GM19372 (cell line): ENCODE measurements at regions not wholly inside any gene's neighbourhood (a gene's known extent, or its start where the extent isn't known, plus 50 kb on each side); places are given as distances from the start of the nearest gene placed in this dataset.
"Not testable (repeated sequence)": the region's sequence is repeated elsewhere in the genome, so short reads cannot be mapped to it uniquely, and the experiment has no call there.

ENCODE experiments used
- ATAC-seq: cut with Tn5 transposase; IDR thresholded peaks from one replicate; pipeline ENCODE4 v1.9.1; 2021; ENCODE audit warnings: mild to moderate bottlenecking, low read depth, moderate library complexity; ENCODE audit not compliant: unreplicated experiment

DNA sequence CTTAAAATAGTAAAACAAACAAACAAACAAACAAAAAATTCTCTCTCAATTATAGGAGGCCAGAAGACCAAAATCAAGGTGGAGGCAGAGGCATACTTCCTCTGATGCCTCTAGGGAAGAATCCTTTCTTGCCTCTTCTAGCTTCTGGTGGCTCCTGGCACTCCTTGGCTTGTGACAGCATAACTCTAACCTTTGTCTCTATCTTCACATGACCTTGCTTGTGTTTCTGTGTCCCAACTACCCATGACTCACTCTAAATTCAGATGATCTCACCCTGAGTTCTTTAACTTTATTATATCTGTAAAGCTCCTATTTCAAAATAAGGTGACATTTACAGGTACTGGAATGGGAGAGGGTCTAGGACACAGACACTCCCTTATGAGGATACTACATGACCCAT lies 88.3 kb upstream of the ANTXRL start:
- no peak for ATAC-seq

DNA sequence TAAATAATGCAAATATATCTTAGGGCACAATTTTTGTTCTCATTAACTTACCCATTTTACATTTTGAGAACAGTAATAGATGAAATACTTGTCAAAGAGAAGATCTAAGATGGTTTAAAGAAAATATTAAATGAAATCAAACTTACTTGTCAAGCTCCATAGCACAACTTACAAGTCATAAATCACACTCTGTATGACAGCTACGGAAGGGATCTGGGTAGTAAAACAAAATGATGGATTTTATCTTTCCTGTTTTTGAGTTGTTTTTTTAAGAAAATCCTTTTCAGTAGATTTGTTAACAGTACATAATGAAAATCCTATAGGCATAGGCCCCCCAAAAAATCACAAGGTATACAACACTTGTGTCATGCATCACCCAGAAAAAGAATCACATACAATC lies 84.4 kb upstream of the ANTXRL start:
- ATAC-seq, result not testable (repeated sequence)

DNA sequence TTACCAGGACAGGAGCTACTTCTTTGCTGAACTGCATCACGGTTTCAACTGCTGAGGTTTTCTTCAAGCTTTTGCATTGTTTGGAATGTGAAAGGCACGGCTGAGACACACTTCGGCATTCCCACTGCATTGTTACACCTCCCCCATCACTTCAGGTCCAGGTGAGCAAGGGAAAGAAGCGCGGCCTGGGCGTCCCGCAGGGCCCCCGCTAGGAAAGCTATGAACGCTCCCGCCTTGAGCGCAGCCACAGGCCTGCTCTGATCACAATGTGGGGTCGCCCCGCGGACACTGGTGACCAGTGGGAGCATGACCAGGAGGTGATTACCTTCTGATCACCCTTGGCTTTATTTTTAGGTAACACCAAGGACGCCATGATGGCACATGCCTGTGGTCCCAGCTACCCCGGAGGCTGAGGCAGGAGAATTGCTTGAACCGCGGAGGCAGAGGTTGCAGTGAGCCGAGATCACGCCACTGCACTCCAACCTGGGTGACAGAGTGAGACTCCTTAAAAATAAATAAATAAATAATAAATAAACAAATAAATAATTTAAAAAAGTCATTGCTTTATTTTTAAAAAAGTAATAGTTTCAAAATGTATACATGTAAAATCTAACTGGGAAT lies 82.2 kb upstream of the ANTXRL start:
- ATAC-seq, result not testable (repeated sequence)

DNA sequence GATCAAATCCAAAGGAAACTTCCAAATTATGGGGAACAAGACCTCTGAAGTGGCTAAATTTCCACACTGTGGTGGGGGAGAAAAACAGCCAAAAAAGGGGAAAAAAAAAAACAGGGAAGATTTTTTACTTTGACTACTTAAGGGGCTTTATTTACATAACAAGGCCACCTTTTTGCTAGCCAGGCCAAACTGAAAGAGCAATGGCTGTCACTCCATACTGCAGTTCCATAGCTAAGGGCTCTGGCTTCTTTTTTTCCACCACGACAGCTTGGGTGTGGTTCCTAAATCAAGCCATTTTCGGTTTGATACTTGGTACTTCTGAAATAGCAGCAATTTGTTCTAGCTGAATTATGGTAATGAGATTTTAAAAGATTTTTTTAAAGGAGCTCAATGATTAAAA lies 76.4 kb upstream of the ANTXRL start:
- ATAC-seq, result not testable (repeated sequence)

DNA sequence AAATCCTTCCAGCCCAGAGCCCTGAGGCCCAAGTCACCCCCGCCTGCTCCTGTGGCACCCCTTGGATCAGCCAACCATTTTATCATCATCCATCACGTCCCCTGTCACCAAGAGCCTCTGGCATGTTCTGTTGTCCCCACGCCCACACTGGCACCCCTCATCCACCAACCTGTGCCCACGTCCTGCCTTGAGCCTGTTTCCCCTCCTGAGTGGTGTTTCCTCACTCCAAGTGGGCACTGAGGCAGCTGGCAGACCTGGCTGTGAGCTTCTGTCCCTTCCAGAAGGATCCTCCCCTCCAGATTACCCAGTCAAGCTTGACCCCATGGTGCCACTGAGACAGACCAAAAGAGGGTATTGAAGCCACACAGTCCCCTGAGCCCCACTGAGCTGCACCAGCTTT lies 71.4 kb upstream of the ANTXRL start:
- no peak for ATAC-seq

DNA sequence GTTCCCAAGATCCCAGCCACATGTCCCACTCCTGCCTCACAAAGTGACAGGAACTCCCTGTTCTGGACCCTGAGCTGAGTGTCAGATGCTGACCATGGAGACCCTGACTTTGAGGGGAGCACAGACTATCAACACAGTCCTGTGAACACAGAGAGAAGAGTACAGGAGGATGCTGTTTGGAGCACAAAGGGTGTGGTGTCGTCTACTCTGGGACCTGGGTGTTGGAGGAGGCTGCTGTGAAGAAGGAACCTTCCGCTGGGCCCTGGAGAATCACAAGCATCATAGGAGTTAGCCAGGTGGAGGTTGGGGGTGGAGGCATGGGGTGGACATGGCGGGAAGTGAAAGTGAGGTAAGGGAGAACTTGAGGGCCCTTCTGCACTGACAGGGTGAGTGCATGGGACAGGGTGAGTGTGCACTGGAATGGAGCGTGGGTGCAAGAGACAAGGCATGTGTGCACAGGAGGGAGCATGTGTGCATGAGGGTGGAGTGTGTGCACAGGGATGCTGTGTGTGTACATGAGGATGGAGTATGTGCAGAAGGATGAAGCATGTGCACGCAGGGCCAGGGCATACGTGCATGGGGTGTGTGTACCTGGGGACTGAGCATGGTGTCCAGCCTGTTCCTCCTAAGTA lies 70.7 kb upstream of the ANTXRL start:
- no peak for ATAC-seq

DNA sequence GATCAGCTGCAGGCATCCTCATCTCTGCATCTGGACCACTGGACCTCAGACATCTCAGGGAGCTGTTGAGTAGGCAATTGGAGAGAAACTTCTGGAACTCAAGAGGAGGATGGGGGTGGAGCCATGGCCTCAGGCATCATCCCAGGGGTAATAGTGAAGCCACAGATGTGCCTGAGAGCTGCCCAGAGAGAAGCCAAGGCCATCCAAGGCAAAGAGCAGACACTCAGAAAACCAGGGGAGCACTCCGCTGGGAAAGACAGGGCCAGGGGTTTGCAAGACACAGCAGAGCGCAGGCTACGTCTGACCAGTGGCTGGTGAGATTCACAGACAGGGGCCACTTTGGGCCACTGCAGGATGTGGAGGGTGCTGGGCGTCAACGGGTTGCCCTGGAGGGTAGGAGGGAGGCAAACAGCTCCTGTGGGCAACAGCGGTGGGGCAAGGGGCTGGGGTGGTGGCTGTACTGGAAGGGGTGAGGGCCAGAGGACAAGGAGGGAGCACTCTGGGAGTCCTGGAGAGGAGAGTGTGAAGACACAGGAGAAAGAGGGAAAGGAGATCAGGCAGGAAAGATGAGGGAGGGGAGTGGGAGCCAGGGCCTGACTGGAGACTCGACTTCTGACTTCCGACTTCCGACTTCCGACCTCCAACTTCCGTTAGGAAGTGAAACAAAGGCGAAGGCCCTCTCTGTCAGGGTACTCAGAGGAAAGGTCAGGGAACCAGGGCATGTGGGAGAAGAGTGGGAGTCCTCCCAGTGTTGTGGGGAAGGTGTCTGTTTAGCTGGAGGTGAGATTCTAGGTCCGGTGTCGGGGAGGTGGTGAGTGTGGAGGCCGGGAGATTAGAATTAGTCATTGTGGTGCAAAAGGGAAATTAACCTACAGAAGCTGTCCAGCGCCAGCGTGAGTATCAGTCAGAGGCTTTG lies 69.7 kb upstream of the ANTXRL start:
- ATAC-seq, result no peak

DNA sequence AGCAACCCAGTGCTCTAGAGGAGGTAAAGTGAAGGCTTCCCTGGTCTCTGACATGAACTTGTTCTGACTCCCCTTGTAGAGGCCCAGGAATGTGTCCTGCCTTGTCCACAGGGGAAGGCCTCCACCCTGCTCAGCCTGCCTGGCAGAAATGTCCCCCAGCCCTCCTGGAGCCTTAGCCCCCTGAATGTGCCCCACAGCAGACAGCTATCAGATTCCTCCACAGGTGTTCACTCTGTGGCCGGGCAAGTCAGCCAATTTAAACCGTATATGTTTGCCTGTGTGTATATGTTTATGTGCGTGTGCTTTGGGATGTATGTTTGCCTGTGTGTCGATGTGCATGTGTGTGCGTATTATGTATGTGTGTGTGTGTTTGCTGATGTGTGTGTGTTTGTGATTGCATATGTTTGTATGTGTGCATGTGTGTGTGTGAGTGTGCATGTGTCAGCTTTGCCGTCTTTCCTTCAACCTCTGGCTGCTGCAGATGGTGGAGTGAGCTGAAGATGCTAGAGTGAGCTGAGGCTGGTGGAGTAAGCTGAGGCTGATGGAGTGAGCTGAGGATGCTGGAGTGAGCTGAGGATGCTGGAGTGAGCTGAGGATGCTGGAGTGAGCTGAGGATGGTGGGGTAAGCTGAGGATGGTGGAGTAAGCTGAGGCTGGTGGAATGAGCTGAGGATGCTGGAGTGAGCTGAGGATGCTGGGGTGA lies 68.9 kb upstream of the ANTXRL start:
- no peak for ATAC-seq

DNA sequence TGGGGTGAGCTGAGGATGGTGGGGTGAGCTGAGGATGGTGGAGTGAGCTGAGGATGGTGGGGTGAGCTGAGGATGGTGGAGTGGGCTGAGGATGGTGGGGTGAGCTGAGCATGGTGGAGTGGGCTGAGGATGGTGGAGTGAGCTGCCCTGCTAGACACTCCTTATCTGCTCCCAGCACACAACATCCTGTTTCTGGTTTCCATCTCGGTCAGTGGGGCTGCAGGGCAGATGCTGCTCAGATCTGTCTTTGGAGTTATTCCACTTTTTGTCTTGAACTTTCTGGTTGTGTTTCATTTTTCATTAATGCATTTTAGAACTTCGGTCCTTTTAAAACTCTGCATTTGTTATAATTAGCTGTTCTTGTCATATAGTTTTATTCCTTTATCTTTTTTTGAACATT lies 67.9 kb upstream of the ANTXRL start:
- no peak for ATAC-seq

DNA sequence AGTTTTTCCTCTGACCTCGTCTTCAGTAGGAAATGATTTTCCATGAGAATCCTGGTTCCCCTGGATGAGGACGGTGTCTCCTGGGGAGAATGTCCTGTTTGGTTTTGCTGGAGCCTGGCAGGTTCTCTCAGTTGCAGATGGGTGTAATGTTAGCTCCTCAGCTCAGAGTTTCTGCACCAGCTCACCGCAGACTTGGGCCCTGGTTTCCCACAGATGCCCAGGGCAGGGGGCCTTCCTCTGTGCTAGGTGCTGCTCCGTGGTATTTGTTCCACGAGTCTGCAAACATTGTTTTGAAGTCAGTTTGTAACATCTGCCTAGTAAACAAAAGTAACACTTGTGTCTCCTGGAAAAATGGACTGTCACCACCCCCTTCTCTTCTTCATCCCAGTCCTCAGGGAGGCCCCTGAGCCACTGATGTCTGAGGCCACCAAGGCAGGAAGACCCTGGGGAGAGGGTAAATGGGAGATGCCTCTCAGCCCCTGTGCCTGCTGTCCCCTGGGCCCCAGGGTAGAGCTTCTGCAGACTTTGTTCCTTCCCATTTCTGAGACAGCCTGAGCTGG lies 67.3 kb upstream of the ANTXRL start:
- ATAC-seq, result not testable (repeated sequence)

DNA sequence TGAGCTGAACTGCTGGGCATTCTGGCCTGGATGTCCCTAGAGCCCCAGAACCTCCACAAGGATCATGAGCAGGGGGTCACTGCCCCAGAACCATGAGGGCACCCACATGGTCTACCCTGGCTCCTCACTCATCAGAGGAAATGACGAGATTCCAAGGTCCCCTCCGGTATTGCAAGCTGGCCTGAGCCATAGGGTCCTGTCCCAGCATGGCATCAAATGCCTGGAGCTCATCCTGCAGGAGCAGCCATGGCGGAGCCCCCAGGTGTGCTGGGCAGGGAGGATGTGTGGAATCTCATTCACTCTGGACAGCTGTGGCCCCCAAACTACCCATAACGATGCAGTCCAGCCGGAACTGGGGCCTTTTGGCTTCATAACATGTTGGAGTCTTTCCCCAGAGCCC lies 66.6 kb upstream of the ANTXRL start:
- no peak for ATAC-seq

DNA sequence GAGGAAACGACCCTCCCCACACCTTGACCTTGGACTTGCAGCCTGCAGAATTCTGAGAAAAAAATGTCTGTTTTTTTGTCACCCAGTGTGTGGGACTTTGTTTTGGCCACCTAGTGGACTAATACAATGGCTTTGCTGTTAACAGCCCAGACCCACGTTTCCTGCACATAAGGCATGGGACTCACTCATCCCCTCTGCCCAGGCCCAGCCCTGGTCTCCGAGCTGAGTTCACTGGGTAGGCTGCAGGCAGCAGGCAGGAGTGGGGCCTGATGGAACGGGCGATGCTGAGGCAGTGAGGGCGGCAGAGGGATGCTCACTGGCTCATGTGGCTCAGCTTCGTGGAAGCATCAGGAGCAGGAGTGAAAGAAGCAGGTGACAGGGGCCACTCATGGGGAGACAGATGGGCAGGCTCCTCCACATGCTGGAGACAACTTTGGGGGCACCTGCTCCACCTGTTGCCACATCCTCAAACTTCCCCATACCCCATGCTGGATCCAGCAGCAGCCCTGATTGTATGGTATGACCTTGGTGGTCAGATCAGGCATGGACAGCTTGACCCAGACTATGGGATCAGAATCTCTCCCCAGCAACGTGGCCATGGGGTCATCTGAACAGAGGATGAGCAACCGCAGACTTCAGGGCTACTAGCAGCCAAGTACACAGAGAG lies 65.8 kb upstream of the ANTXRL start:
- no peak for ATAC-seq

DNA sequence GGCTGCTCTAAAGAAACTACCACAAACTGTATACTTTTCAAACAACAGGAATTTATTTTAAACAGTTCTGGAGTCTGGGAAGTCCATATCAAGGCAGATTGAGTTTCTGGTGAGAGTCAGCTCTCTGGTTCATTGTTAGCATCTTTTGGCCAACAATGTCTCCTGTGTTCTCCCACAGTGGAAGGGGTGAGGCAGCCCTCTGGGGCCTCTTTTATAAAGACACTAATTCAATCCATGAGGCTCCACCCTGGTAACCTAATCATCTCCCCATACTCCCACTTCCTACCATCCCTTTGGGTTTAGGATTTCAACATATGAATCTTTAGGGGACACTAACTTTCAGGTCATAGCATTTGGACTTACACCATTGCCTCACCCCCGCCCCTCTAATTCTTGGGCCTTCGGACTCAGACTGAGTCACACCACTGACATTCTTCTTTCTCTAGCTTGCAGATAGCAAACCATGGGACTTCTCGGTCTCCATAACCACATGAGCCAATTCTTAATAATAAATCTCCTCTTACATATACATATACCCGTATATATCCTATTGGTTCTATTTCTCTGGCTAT lies 64.3 kb upstream of the ANTXRL start:
- no peak for ATAC-seq

DNA sequence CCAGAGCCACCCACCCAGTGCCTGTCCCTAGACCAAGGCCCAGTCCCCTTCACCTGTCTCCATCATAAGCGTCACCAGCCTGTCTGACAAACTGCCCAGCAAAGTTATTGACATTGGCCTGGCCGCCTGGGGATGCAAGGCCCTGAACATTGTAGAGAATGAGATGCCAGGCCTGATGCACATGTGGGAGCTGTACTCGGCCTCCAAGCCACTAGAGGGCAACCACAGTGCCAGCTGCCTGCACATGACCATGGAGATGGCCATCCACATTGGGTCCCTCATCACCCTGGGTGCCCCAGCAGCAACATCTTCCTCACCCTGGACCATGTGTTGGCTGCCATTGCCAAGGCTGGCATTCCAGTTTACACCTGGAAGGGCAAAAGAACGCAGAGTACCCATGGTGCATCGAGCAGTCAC lies 63.7 kb upstream of the ANTXRL start:
- ATAC-seq, result no peak

DNA sequence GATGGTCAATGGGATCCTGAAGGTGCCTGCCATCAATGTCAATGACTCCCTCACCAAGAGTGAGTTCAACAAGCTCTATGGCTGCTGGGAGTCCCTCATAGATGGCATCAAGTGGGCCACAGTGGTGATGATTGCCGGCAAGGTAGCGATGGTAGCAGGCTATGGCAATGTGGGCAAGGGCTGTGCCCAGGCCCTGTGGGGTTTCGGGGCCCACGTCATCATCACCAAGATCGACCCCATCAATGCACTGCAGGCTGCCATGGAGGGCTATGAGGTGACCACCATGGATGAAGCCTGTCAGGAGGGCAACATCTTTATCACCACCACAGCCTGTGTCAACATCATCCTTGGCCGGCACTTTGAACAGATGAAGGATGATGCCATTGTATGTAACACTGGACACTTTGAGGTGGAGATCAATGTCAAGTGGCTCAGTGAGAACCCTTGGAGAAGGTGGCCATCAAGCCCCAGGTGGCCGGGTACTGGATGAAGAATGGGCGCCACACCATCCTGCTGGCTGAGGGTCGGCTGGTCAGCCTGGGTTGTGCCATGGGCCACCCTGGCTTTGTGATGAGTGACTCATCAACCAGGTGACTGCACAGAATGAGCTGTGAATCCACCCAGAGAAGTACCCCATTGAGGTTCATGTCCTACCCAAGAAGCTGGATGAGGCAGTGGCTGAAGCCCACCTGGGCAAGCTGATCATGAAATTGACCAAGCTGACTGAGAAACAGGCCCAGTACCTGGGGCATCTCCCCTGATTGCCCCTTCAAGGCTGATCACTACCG lies 63.0 kb upstream of the ANTXRL start:
- ATAC-seq, result no peak

DNA sequence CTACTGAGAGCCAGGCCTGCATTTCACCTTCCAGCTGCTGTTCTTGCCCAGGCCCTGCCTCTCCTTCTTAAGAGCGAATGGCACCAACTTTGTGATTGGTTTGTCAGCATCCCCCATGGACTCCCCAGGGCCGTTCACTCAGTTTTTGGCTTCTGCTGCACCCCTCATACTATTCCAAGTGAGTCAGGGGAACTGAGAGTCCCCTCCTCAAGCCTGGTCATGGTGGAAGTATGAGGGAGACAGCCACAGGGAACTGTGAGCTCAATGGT lies 62.4 kb upstream of the ANTXRL start:
- ATAC-seq, result no peak

DNA sequence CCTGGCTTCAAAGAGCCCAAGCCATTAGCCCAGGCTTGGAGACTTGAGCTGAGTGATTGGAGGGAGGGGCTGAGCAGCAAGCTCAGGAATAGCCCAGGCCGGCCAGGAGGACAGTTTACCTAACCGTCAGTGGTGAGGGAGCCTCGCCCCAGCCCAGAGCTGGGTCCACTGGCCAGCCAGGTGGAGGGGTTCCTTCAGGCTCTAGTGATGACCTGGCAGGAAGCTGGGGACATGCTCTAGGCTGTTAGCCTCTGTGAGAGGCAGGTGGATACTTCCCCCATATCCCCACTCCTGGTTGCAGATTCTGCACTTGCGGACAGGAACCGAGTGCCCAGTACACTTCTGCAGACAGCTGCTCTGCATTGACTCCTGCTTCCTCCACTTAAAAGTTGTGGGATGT lies 61.2 kb upstream of the ANTXRL start:
- no peak for ATAC-seq

DNA sequence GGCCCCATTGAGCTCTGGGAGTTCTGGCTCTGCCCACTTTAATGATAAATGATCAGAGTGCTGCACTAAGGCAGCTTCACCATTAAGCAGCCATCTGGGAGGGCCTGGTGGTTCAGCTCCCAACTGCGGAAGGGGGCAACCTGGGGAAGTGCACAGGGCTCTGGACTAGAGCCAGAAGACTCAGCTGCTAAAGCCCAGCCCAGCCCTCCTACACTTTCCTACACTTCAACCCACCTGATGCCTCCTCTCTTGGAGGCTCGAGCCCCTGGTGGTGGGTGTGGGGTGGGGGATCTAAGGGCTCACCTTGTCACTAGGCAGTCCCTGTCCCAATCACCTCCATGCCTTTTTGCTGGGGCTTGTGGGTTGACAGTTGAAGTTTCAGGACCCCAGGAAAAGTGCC lies 60.6 kb upstream of the ANTXRL start:
- ATAC-seq, result no peak

DNA sequence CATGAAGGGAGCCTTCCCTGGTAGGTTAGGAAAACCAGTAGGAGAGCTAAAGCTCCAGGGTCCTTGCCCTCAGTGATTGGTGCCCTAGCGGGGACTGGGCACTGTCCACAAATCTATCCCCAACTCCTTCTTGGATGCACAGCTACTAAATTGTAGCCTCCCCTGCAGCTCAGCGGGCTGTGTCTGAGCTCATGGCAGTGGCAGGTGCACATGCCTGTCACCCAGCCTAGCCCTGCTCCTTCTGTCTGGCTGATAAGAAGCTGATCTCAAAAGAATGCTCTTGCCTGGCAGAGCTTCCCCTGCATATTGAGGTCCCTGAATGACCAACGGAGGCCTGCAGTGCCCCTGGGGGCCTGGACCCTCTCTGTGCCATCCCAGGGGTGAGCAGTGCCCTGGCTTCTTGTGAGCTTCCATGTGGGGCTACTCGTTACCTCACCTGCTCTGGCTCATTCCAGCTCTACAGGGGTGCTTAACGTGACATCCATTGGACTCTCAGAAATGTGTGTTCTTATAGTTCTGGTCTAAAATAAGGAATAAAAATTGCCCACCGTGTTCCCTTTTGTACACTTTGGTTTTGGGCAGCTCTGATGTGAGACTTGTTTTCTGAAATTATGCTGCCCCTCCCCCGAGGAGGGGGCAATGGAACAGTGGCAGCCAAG lies 59.8 kb upstream of the ANTXRL start:
- no peak for ATAC-seq
